Muscle of leg (tissue), 3 donors: ENCODE measurements at regions not wholly inside any gene's neighbourhood (a gene's known extent, or its start where the extent isn't known, plus 50 kb on each side); places are given as distances from the start of the nearest gene placed in this dataset.

Experiments
- DNase-seq: peaks from one replicate; pipeline ENCODE4 v3.0.0; 2013
- H3K27ac ChIP-seq: one replicate; pipeline ENCODE4 v1.5.1; 2013; ENCODE audit warnings: mild to moderate bottlenecking, low read length, control low read depth
- H3K27me3 ChIP-seq: one replicate; pipeline ENCODE4 v1.6.1; 2013; ENCODE audit warnings: low read length; ENCODE audit not compliant: control insufficient read depth, insufficient read depth
- H3K36me3 ChIP-seq: one replicate; pipeline ENCODE4 v1.6.1; 2013; ENCODE audit warnings: low read length; ENCODE audit not compliant: control insufficient read depth, insufficient read depth
- H3K4me1 ChIP-seq: one replicate; pipeline ENCODE4 v1.6.1; 2013; ENCODE audit warnings: low read length; ENCODE audit not compliant: control insufficient read depth, insufficient read depth
- H3K4me3 ChIP-seq: one replicate; pipeline ENCODE4 v1.5.1; 2013; ENCODE audit warnings: low read length, control low read depth
- H3K9me3 ChIP-seq: replicated peaks from 2 replicates; pipeline ENCODE4 v1.6.1; 2013; ENCODE audit warnings: low read depth, low read length; ENCODE audit not compliant: control insufficient read depth
- WGBS: methylation state at CpG from one replicate; pipeline ENCODE4 v1.1.5; 2013; ENCODE audit warnings: missing lambda C conversion rate; ENCODE audit not compliant: insufficient coverage; 5-methylcytosine and 5-hydroxymethylcytosine counted together

DNA sequence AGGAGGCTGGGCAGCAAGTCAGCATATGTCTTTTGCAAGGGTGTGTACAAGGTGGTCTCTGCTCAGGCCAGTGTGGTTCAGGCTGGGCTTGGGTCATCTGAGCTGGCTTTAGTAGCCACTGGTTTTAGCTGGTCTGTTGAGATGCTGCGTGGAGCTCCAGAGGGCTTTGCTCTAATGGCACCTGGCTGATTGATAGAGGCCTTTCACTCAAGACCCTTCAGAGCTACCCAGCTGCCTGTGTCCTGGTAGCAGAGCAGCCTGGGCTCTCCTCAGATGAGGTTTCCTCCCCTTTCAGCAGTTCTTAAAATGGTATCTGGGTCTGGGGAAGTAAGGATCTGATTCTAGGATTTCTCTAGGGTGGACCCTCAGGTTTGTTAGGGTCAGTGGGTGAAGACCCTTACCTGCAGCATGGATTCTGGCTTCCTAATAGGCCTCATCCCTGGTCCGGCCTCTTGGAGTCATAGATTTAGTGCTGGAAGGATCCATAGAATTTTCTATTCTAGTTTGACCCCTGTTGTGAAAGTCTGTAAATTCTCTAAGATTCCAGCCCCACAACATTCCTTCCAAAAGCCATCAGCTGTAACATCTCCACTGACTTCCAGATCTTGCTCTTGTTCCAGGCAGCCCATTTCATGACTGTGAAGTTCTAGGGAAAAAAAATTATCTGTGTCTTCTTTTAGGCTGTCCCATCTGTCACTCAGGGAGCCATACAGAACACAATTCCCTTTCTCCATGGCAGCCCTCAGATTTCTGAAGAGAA, 190.2 kb upstream of the ZBED5 start:
- 100% methylated on average over 1 of the region's 2 CpGs for WGBS
- H3K27ac ChIP-seq: no peak overlapping the region
- no peaks in the 10 kb centered on the region for H3K9me3 ChIP-seq
- H3K4me1 ChIP-seq: peaks cover 13% of the 10 kb centered on the region
- no peak for DNase-seq
- H3K4me3 ChIP-seq: no peak overlapping the region
- H3K36me3 ChIP-seq: no peaks in the 10 kb centered on the region
- no peaks in the 10 kb centered on the region for H3K27me3 ChIP-seq

DNA sequence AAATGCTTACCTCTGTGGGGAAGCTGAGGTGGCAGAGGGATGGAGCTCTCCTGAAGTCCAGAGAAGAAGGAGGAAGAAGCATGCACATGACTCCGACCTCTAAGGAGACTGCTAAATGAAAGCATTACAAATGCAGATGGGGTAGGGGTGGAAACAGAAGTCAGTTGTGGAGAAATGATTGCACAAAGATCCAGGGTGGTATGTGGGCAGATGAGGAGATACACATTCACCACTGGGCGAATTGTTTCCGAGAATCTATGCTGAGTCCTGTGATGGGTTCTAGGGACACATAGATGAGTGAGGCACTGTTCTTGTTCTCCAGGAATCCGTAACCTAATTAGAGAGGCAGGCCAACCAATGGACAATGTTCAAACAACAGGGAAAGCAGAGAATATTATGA, 188.9 kb upstream of the ZBED5 start:
- Histone ChIP-seq H3K27ac (no peak overlapping the region), H3K36me3 (no peaks in the 10 kb centered on the region), H3K4me1 (peaks cover 13% of the 10 kb centered on the region), H3K4me3 (no peak overlapping the region), H3K9me3 (no peaks in the 10 kb centered on the region), H3K27me3 (no peaks in the 10 kb centered on the region)
- no peak for DNase-seq
- WGBS: 100% methylated on average over 4 of the region's 4 CpGs

GRCh38 chr11:11045156-11045930, 187.5 kb upstream of the ZBED5 start:
- H3K27ac ChIP-seq: no peak overlapping the region
- no peaks in the 10 kb centered on the region for H3K36me3 ChIP-seq
- WGBS: 71% methylated on average over 5 of the region's 6 CpGs
- no peak overlapping the region for H3K4me3 ChIP-seq
- H3K4me1 ChIP-seq: peaks cover 13% of the 10 kb centered on the region
- no peak for DNase-seq
- no peaks in the 10 kb centered on the region for H3K9me3 ChIP-seq
- H3K27me3 ChIP-seq: no peaks in the 10 kb centered on the region

- no peaks in the 10 kb centered on the region for H3K9me3 ChIP-seq
- DNase-seq: no peak
- H3K4me1 ChIP-seq: peaks cover 14% of the 10 kb centered on the region
- no peaks in the 10 kb centered on the region for H3K27me3 ChIP-seq
- H3K36me3 ChIP-seq: no peaks in the 10 kb centered on the region
- H3K4me3 ChIP-seq: no peak overlapping the region
- H3K27ac ChIP-seq: no peak overlapping the region
- 72% methylated on average over 6 of the region's 9 CpGs for WGBS
Observed at GRCh38 chr11:11044137-11044855, 186.4 kb upstream of the ZBED5 start.

DNA sequence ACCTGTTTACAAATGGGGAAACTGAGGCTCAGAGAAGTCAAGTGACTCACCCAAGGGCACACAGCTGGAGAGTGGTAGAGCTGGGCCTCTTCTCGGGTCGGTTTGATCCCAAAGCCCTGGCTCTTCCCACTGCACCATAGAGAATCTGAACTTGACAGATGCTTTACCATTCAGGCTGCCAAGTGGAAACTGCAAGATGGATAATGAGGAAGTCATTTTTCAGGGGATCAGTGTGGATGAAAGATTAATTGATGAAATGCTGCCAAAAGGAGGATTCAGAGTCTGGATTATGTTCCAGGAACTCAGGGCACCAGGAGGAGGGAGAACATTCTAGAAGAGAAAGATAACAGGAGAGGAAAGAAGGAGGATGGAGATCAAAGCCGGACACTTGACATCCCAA, 185.9 kb upstream of the ZBED5 start:
- H3K36me3 ChIP-seq: no peaks in the 10 kb centered on the region
- 65% methylated on average over 2 of the region's 3 CpGs for WGBS
- H3K9me3 ChIP-seq: no peaks in the 10 kb centered on the region
- H3K27ac ChIP-seq: no peak overlapping the region
- no peaks in the 10 kb centered on the region for H3K27me3 ChIP-seq
- no peak for DNase-seq
- peaks cover 20% of the 10 kb centered on the region for H3K4me1 ChIP-seq
- no peak overlapping the region for H3K4me3 ChIP-seq

DNA sequence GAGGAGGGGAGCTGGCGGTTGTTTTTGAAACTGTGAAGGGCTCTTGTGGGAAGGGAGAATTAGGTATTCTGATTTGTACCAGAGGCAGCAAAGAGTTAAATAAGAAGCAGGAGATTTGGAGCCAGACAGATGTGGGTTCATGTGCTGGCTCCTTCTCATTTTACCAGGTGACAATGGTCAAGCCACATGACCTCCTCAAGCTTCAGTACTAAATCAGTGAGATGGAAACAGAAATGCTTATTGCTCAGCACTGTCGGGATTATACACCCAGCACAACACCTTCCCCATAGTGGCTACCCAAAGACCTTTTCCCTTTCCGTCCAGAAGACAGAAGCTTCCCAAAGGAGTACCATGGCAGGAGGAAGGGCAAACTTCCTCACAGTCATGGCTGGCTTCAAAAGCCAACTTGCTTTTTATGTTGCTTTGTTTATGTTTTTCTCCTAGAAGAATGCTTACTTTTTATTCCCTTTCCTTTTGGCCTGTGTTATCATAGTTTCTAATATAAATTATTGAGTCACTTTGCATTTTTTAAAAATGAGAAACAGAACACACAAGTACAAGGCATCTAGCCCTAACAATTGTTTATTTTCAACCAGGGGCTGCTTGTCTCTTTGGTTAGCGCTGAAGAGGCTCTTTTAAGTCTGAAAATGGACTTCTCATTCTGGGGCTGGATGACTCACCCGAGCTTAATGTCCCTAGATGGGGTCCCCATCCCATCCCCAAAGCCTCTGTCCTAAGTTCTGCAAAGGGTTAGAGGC, 181.5 kb upstream of the ZBED5 start:
- no peak for DNase-seq
- no peaks in the 10 kb centered on the region for H3K9me3 ChIP-seq
- 61% methylated on average over 3 of the region's 5 CpGs for WGBS
- H3K4me1 ChIP-seq: peaks cover 33% of the 10 kb centered on the region
- H3K36me3 ChIP-seq: no peaks in the 10 kb centered on the region
- no peak overlapping the region for H3K4me3 ChIP-seq
- H3K27me3 ChIP-seq: no peaks in the 10 kb centered on the region
- H3K27ac ChIP-seq: no peak overlapping the region

- no peak overlapping the region for H3K4me3 ChIP-seq
- no peaks in the 10 kb centered on the region for H3K36me3 ChIP-seq
- no peaks in the 10 kb centered on the region for H3K9me3 ChIP-seq
- H3K27me3 ChIP-seq: no peaks in the 10 kb centered on the region
- H3K27ac ChIP-seq: no peak overlapping the region
- WGBS: 41% methylated on average over 3 of the region's 3 CpGs
- H3K4me1 ChIP-seq: peaks cover 31% of the 10 kb centered on the region
- DNase-seq: no peak
Observed at GRCh38 chr11:11038782-11039181, 180.9 kb upstream of the ZBED5 start.

DNA sequence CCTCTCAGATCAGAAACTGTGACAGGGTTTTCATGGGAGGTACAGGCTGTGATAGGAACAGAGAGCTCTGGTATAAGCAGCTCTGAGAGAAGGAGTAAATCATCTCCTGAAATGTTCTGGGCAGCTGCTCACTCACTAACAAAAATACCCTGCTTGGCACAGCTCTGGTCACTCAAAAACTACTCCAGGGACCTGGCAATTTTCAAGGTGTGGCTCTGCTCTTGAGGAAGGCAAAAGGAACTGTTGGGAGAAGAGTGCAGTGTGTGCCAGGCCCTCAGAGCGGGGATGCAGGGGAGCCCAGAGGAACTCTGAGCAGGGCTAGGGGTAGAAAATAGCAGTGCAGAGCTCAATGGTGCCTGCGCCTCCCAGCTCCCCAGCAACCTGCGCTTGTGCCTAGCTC, 180.5 kb upstream of the ZBED5 start:
- peak; percentile 39 for DNase-seq
- peak overlapping the region; percentile 47 for H3K27ac ChIP-seq

GRCh38 chr11:11036848-11037732, 179.2 kb upstream of the ZBED5 start:
- H3K4me1 ChIP-seq: peaks cover 25% of the 10 kb centered on the region
- no peaks in the 10 kb centered on the region for H3K27me3 ChIP-seq
- DNase-seq: peak; percentile 81
- no peaks in the 10 kb centered on the region for H3K36me3 ChIP-seq
- H3K27ac ChIP-seq: no peak overlapping the region
- 48% methylated on average over 3 of the region's 5 CpGs for WGBS
- no peak overlapping the region for H3K4me3 ChIP-seq
- H3K9me3 ChIP-seq: no peaks in the 10 kb centered on the region

More for the DNA sequence above, 180.5 kb upstream of the ZBED5 start:
- no peak overlapping the region for H3K4me3 ChIP-seq
- H3K4me1 ChIP-seq: peaks cover 26% of the 10 kb centered on the region
- H3K36me3 ChIP-seq: no peaks in the 10 kb centered on the region
- H3K9me3 ChIP-seq: no peaks in the 10 kb centered on the region
- no peaks in the 10 kb centered on the region for H3K27me3 ChIP-seq
- 78% methylated on average over 1 of the region's 3 CpGs for WGBS
